ENCODE measurements at regions not wholly inside any gene's neighbourhood (a gene's known extent, or its start where the extent isn't known, plus 50 kb on each side); places are given as distances from the start of the nearest gene placed in this dataset.
"Not testable (repeated sequence)": the region's sequence is repeated elsewhere in the genome, so short reads cannot be mapped to it uniquely, and the experiment has no call there.

GRCh38 chr3:146702237-146702636, 97.1 kb upstream of the PLSCR5 start:
- TF ChIP-seq CTCF (IDR thresholded peaks at IDR 0.05) (no peak), POLR2A (IDR thresholded peaks at IDR 0.05) (no peak)
- Histone ChIP-seq H3K9me3 (no peaks in the 10 kb centered on the region), H3K4me3 (no peak overlapping the region), H3K4me1 (no peaks in the 10 kb centered on the region), H3K27me3 (no peaks in the 10 kb centered on the region), H3K27ac (no peak overlapping the region), H3K36me3 (no peaks in the 10 kb centered on the region)
- no peak for DNase-seq

- Histone ChIP-seq H3K9me3 (no peaks in the 10 kb centered on the region), H3K4me3 (no peak overlapping the region), H3K27me3 (no peaks in the 10 kb centered on the region), H3K27ac (no peak overlapping the region), H3K4me1 (no peaks in the 10 kb centered on the region), H3K36me3 (no peaks in the 10 kb centered on the region)
- TF ChIP-seq CTCF (IDR thresholded peaks at IDR 0.05) (no peak), POLR2A (IDR thresholded peaks at IDR 0.05) (no peak)
- DNase-seq = no peak
These were observed 96.1 kb upstream of the PLSCR5 start for GRCh38 chr3:146701246-146701645.

GRCh38 chr3:146700025-146700424, 94.9 kb upstream of the PLSCR5 start:
- not testable (repeated sequence) for H3K9me3 ChIP-seq, H3K27ac ChIP-seq, H3K4me1 ChIP-seq, H3K4me3 ChIP-seq, DNase-seq, H3K27me3 ChIP-seq, H3K36me3 ChIP-seq

- H3K27me3 ChIP-seq = no peaks in the 10 kb centered on the region
- H3K4me3 ChIP-seq = no peak overlapping the region
- no peak for TF ChIP-seq CTCF (IDR thresholded peaks at IDR 0.05)
- no peak for TF ChIP-seq POLR2A (IDR thresholded peaks at IDR 0.05)
- H3K27ac ChIP-seq = no peak overlapping the region
- H3K36me3 ChIP-seq = no peaks in the 10 kb centered on the region
- H3K4me1 ChIP-seq = no peaks in the 10 kb centered on the region
- H3K9me3 ChIP-seq = no peaks in the 10 kb centered on the region
- DNase-seq = no peak
These were observed 87.1 kb upstream of the PLSCR5 start for GRCh38 chr3:146692254-146692653.

GRCh38 chr3:146685050-146685814, 80.1 kb upstream of the PLSCR5 start:
- no peak for DNase-seq
- H3K4me3 ChIP-seq = no peak overlapping the region
- no peaks in the 10 kb centered on the region for H3K36me3 ChIP-seq
- no peak overlapping the region for H3K27ac ChIP-seq
- H3K9me3 ChIP-seq = no peaks in the 10 kb centered on the region
- H3K4me1 ChIP-seq = no peaks in the 10 kb centered on the region
- H3K27me3 ChIP-seq = no peaks in the 10 kb centered on the region
- TF ChIP-seq POLR2A (IDR thresholded peaks at IDR 0.05) (no peak), CTCF (IDR thresholded peaks at IDR 0.05) (no peak)

- Histone ChIP-seq H3K27me3 (no peaks in the 10 kb centered on the region), H3K4me1 (no peaks in the 10 kb centered on the region), H3K36me3 (no peaks in the 10 kb centered on the region), H3K4me3 (no peak overlapping the region), H3K27ac (no peak overlapping the region), H3K9me3 (no peaks in the 10 kb centered on the region)
- no peak for DNase-seq
- TF ChIP-seq CTCF (IDR thresholded peaks at IDR 0.05) = no peak
- TF ChIP-seq POLR2A (IDR thresholded peaks at IDR 0.05) = no peak
These were observed 77.0 kb upstream of the PLSCR5 start for GRCh38 chr3:146682171-146682570.

Data from Peyer's patch (tissue), 4 donors.